ENCODE measurements at regions not wholly inside any gene's neighbourhood (a gene's known extent, or its start where the extent isn't known, plus 50 kb on each side); places are given as distances from the start of the nearest gene placed in this dataset.

GRCh38 chr6:12384357-12384912 is 94.3 kb downstream of the EDN1 start:
- TF ChIP-seq EZH2phosphoT487 (conservative IDR thresholded peaks at IDR 0.05; ENCODE audit: low read length) (no peak), CTCF (IDR thresholded peaks at IDR 0.05; ENCODE audit: insufficient read depth, low read length, poor library complexity, severe bottlenecking) (no peak)
- Histone ChIP-seq H3F3A (ENCODE audit: insufficient read depth) (no peaks in the 10 kb centered on the region), H3K9me3 (ENCODE audit: insufficient read depth, low read length) (no peaks in the 10 kb centered on the region), H3K9me2 (replicated peaks; ENCODE audit: insufficient read depth, low read length) (no peaks in the 10 kb centered on the region), H3K27ac (ENCODE audit: low read depth, low read length) (no peak overlapping the region), H3K79me2 (ENCODE audit: insufficient read depth, low read length) (no peaks in the 10 kb centered on the region), H3K4me2 (ENCODE audit: low read depth, low read length, poor library complexity, severe bottlenecking) (no peak overlapping the region), H3K4me3 (ENCODE audit: insufficient read depth, low read length, poor library complexity, severe bottlenecking) (no peak overlapping the region), H3K27me3 (ENCODE audit: low read length) (no peaks in the 10 kb centered on the region), H2AFZ (ENCODE audit: low read depth, low read length, severe bottlenecking) (no peak overlapping the region), H4K20me1 (ENCODE audit: low read depth, low read length) (no peaks in the 10 kb centered on the region), H3K9ac (ENCODE audit: low read length) (no peak overlapping the region), H3K36me3 (ENCODE audit: low read length) (no peaks in the 10 kb centered on the region)

- no peak overlapping the region for H3K9ac ChIP-seq (ENCODE audit: low read length)
- H2AFZ ChIP-seq (ENCODE audit: low read depth, low read length, severe bottlenecking), result no peak overlapping the region
- H3F3A ChIP-seq (ENCODE audit: insufficient read depth), result no peaks in the 10 kb centered on the region
- no peaks in the 10 kb centered on the region for H3K9me3 ChIP-seq (ENCODE audit: insufficient read depth, low read length)
- no peaks in the 10 kb centered on the region for H3K36me3 ChIP-seq (ENCODE audit: low read length)
- no peaks in the 10 kb centered on the region for H3K27me3 ChIP-seq (ENCODE audit: low read length)
- TF ChIP-seq CTCF (IDR thresholded peaks at IDR 0.05; ENCODE audit: insufficient read depth, low read length, poor library complexity, severe bottlenecking), result no peak
- no peak for TF ChIP-seq EZH2phosphoT487 (conservative IDR thresholded peaks at IDR 0.05; ENCODE audit: low read length)
- H3K79me2 ChIP-seq (ENCODE audit: insufficient read depth, low read length), result no peaks in the 10 kb centered on the region
- H3K27ac ChIP-seq (ENCODE audit: low read depth, low read length), result no peak overlapping the region
- H4K20me1 ChIP-seq (ENCODE audit: low read depth, low read length), result no peaks in the 10 kb centered on the region
- H3K9me2 ChIP-seq (replicated peaks; ENCODE audit: insufficient read depth, low read length), result no peaks in the 10 kb centered on the region
- H3K4me2 ChIP-seq (ENCODE audit: low read depth, low read length, poor library complexity, severe bottlenecking), result no peak overlapping the region
- H3K4me3 ChIP-seq (ENCODE audit: insufficient read depth, low read length, poor library complexity, severe bottlenecking), result no peak overlapping the region
These were observed 95.2 kb downstream of the EDN1 start for GRCh38 chr6:12385316-12385715.

- no peaks in the 10 kb centered on the region for H3F3A ChIP-seq (ENCODE audit: insufficient read depth)
- H3K27ac ChIP-seq (ENCODE audit: low read depth, low read length), result no peak overlapping the region
- no peak overlapping the region for H3K9ac ChIP-seq (ENCODE audit: low read length)
- no peaks in the 10 kb centered on the region for H3K36me3 ChIP-seq (ENCODE audit: low read length)
- no peaks in the 10 kb centered on the region for H4K20me1 ChIP-seq (ENCODE audit: low read depth, low read length)
- H3K4me2 ChIP-seq (ENCODE audit: low read depth, low read length, poor library complexity, severe bottlenecking), result no peak overlapping the region
- H3K27me3 ChIP-seq (ENCODE audit: low read length), result no peaks in the 10 kb centered on the region
- no peaks in the 10 kb centered on the region for H3K9me2 ChIP-seq (replicated peaks; ENCODE audit: insufficient read depth, low read length)
- H3K4me3 ChIP-seq (ENCODE audit: insufficient read depth, low read length, poor library complexity, severe bottlenecking), result no peak overlapping the region
- no peak for TF ChIP-seq CTCF (IDR thresholded peaks at IDR 0.05; ENCODE audit: insufficient read depth, low read length, poor library complexity, severe bottlenecking)
- no peak overlapping the region for H2AFZ ChIP-seq (ENCODE audit: low read depth, low read length, severe bottlenecking)
- no peaks in the 10 kb centered on the region for H3K9me3 ChIP-seq (ENCODE audit: insufficient read depth, low read length)
- H3K79me2 ChIP-seq (ENCODE audit: insufficient read depth, low read length), result no peaks in the 10 kb centered on the region
These were observed 96.7 kb downstream of the EDN1 start for GRCh38 chr6:12386816-12387215.
